Left renal cortex interstitium (tissue), 4 donors: ENCODE measurements at regions not wholly inside any gene's neighbourhood (a gene's known extent, or its start where the extent isn't known, plus 50 kb on each side); places are given as distances from the start of the nearest gene placed in this dataset.

Experiments used
- DNase-seq, 4 donors: peaks; one replicate each; pipeline ENCODE4 v3.0.0-alpha.2; 2013; ENCODE audit warnings: low read depth in 4 of 4, low spot score in 2 of 4, missing footprints in 1 of 4

GRCh38 chr16:85428899-85429775 is 184.0 kb upstream of the GSE1 start:
- no peak for DNase-seq

GRCh38 chr16:85429776-85430522 is 183.2 kb upstream of the GSE1 start:
- DNase-seq, result no peak

GRCh38 chr16:85430523-85431421 is 182.3 kb upstream of the GSE1 start:
- no peak for DNase-seq

- no peak for DNase-seq
These were observed 181.5 kb upstream of the GSE1 start for GRCh38 chr16:85431431-85432124.

- DNase-seq, result no peak
These were observed 180.5 kb upstream of the GSE1 start for GRCh38 chr16:85432606-85433005.

- DNase-seq, result no peak
These were observed 179.6 kb upstream of the GSE1 start for GRCh38 chr16:85433477-85433876.

GRCh38 chr16:85435286-85435685 is 177.8 kb upstream of the GSE1 start:
- DNase-seq, result no peak

- DNase-seq, result no peak
These were observed 177.4 kb upstream of the GSE1 start for GRCh38 chr16:85435700-85436099.

GRCh38 chr16:85436207-85436606 is 176.9 kb upstream of the GSE1 start:
- DNase-seq, result no peak

GRCh38 chr16:85436636-85437165 is 176.4 kb upstream of the GSE1 start:
- no peak for DNase-seq

- no peak for DNase-seq
These were observed 175.7 kb upstream of the GSE1 start for GRCh38 chr16:85437166-85438052.

GRCh38 chr16:85438981-85439685 is 174.0 kb upstream of the GSE1 start:
- no peak for DNase-seq

GRCh38 chr16:85440744-85441143 is 172.4 kb upstream of the GSE1 start:
- no peak for DNase-seq

GRCh38 chr16:85441189-85441889 is 171.8 kb upstream of the GSE1 start:
- DNase-seq, result no peak

GRCh38 chr16:85441890-85442670 is 171.0 kb upstream of the GSE1 start:
- DNase-seq, result no peak

GRCh38 chr16:85443116-85443515 is 170.0 kb upstream of the GSE1 start:
- no peak for DNase-seq

GRCh38 chr16:85443531-85443930 is 169.6 kb upstream of the GSE1 start:
- DNase-seq, result no peak
